K562 (cell line): ENCODE measurements at regions not wholly inside any gene's neighbourhood (a gene's known extent, or its start where the extent isn't known, plus 50 kb on each side); places are given as distances from the start of the nearest gene placed in this dataset.

ENCODE experiments used
- ATAC-seq: fragments of 200-7000 bp; cut with Tn5 transposase; 3 replicates; pipeline ENCODE4 v1.9.1; 2020; ENCODE audit warnings: moderate library complexity
- BruUV-seq: library from RNA; stranded (reverse); fragments of 400-500 nt; replicated peaks from 2 replicates; lab custom pipeline; 2021; lab: Mats Ljungman, UMichigan
- CTCF ChIA-PET: fragments of 300-600 bp; formaldehyde crosslinking; extraction: SDS; loops from one replicate; lab custom pipeline; 2021; ENCODE audit warnings: low intra/inter-chr PET ratio; lab: Yijun Ruan, JAX
- POLR2A ChIA-PET: fragments of 300-600, 350-650 bp; sonication (Branson Sonifier 250); formaldehyde crosslinking; extraction: SDS; loops from one replicate; lab custom pipeline; 2021; ENCODE audit warnings: antibody characterized with exemption, inconsistent platforms; lab: Yijun Ruan, JAX
- DNase-seq, 4 experiments: peaks; one replicate each; pipeline versions ENCODE4 v3.0.0 to v3.0.0-alpha.2; 2011 to 2018; ENCODE audit warnings: low spot score in 3 of 4, mixed read lengths in 3 of 4; ENCODE audit errors: extremely low read depth in 1 of 4
- FAIRE-seq: peaks from 2 replicates; lab custom pipeline; 2011; peaks lifted over from hg19 to GRCh38; lab: Jason Lieb, UNC
- H2AFZ ChIP-seq: 2 replicates; pipeline ENCODE4 v1.6.0; 2011; ENCODE audit warnings: low read depth, low read length, control low read depth, inconsistent platforms
- H3K27ac ChIP-seq: fragments of 200-600 bp; 3 replicates; pipeline ENCODE4 v1.8.0; 2011; ENCODE audit warnings: low read depth, mild to moderate bottlenecking, control low read depth, inconsistent platforms, low read length, moderate library complexity, mixed read lengths; ENCODE audit errors: extremely low read depth
- H3K27me3 ChIP-seq, 2 experiments: fragments of 300-600 bp in 1 of 2; 2 replicates in 1 of 2; 3 replicates in 1 of 2; pipeline versions ENCODE4 v1.6.0 to v1.8.0; 2011; ENCODE audit warnings: inconsistent platforms in 2 of 2, low read length in 2 of 2, mild to moderate bottlenecking in 1 of 2, mixed read lengths in 1 of 2, moderate library complexity in 1 of 2; ENCODE audit not compliant: control insufficient read depth in 2 of 2, insufficient read depth in 2 of 2
- H3K36me3 ChIP-seq: fragments of 300-600 bp; 3 replicates; pipeline ENCODE4 v1.8.0; 2011; ENCODE audit warnings: mild to moderate bottlenecking, low read length, inconsistent platforms; ENCODE audit not compliant: control insufficient read depth, insufficient read depth
- H3K4me1 ChIP-seq, 2 experiments: fragments of 200-600 bp in 1 of 2; replicated peaks in 1 of 2; 2 replicates in 1 of 2; 3 replicates in 1 of 2; pipeline versions ENCODE4 v1.5.1 to v1.8.0; 2011; ENCODE audit warnings: inconsistent platforms in 2 of 2, low read length in 2 of 2, mild to moderate bottlenecking in 1 of 2, mixed read lengths in 1 of 2, moderate library complexity in 1 of 2; ENCODE audit not compliant: control insufficient read depth in 2 of 2, insufficient read depth in 2 of 2
- H3K4me2 ChIP-seq: 2 replicates; pipeline ENCODE4 v1.6.1; 2011; ENCODE audit warnings: low read length, control low read depth, inconsistent platforms, mixed read lengths; ENCODE audit not compliant: insufficient read depth
- H3K4me3 ChIP-seq: fragments of 200-600 bp; sonication (generic), shearing (Covaris generic); 2 replicates; pipeline ENCODE4 v1.5.1; 2016; ENCODE audit warnings: control low read depth, inconsistent platforms
- H3K79me2 ChIP-seq: fragments of 200-600 bp; 3 replicates; pipeline ENCODE4 v1.8.0; 2011; ENCODE audit warnings: low read length, inconsistent platforms; ENCODE audit not compliant: control insufficient read depth, insufficient read depth
- H3K9ac ChIP-seq, 2 experiments: 2 replicates each; pipeline versions ENCODE4 v1.6.0 to v1.6.1; 2011; ENCODE audit warnings: low read depth in 2 of 2, low read length in 2 of 2, control low read depth in 1 of 2, inconsistent platforms in 1 of 2, mild to moderate bottlenecking in 1 of 2, mixed read lengths in 1 of 2; ENCODE audit not compliant: insufficient read depth in 1 of 2
- H3K9me1 ChIP-seq: one replicate; pipeline ENCODE4 v1.6.0; 2011; ENCODE audit warnings: inconsistent platforms, mild to moderate bottlenecking, low read length, moderate library complexity; ENCODE audit not compliant: control insufficient read depth, insufficient read depth
- H3K9me3 ChIP-seq: replicated peaks from 2 replicates; pipeline ENCODE4 v1.5.1; 2011; ENCODE audit warnings: low read depth, low read length, inconsistent platforms; ENCODE audit not compliant: control insufficient read depth, insufficient read depth
- H4K20me1 ChIP-seq: replicated peaks from 2 replicates; pipeline ENCODE4 v1.6.1; 2011; ENCODE audit warnings: low read length, inconsistent platforms, mixed read lengths; ENCODE audit not compliant: control insufficient read depth, insufficient read depth
- ADNP ChIP-seq: fragments of 200-800 bp; sonication (Bioruptor generic); IDR thresholded peaks from 2 replicates; pipeline ENCODE4 v1.6.1; 2016; ENCODE audit warnings: missing genetic modification characterization, missing compliant biosample characterization
- HNRNPUL1 ChIP-seq: fragments of 200-400 bp; formaldehyde crosslinking; IDR thresholded peaks from 2 replicates; pipeline ENCODE4 v1.6.1; 2017; ENCODE audit warnings: low read length
- KDM2B ChIP-seq: fragments of 250-450 bp; sonication (Bioruptor Pico); IDR thresholded peaks from 2 replicates; pipeline ENCODE4 v1.8.0; 2021; ENCODE audit warnings: mild to moderate bottlenecking, moderate library complexity
- U2AF2 ChIP-seq: fragments of 200-400 bp; formaldehyde crosslinking; optimal IDR thresholded peaks from 2 replicates; pipeline ENCODE3; 2017; ENCODE audit warnings: low read depth, mild to moderate bottlenecking, low read length
- ZNF316 ChIP-seq: fragments of 450-650 bp; IDR thresholded peaks from 2 replicates; pipeline ENCODE4 v1.6.1; 2016
- ZNF586 ChIP-seq: fragments of 450-650 bp; formaldehyde crosslinking; conservative IDR thresholded peaks from 2 replicates; pipeline ENCODE4 v1.4.0; 2020; ENCODE audit warnings: mild to moderate bottlenecking, moderate library complexity
- WGBS: fragments of 100-300 bp; shearing (Covaris generic); methylation state at CpG from one replicate; pipeline ENCODE4 v1.1.6; 2016; ENCODE audit warnings: low coverage, mixed read lengths; ENCODE audit not compliant: insufficient coverage; ENCODE audit errors: missing lambda C conversion rate; 5-methylcytosine and 5-hydroxymethylcytosine counted together
- in situ Hi-C: fragments of 300-500 bp; cut with MboI; formaldehyde crosslinking; loops from 4 replicates; pipeline ENCODE4 v1.15.0; 2018; ENCODE audit warnings: inconsistent platforms, mixed read lengths
- intact Hi-C: fragments of 100-400 bp; cut with micrococcal nuclease; formaldehyde crosslinking; loops from 2 replicates; pipeline ENCODE4 v1.14.2; 2022
- TF ChIP-seq, protein P1 (sequence below): sonication (generic); formaldehyde crosslinking; IDR thresholded peaks from 2 replicates; pipeline ENCODE4 v1.8.0; 2022; ENCODE audit warnings: mild to moderate bottlenecking, missing genetic modification reagents
- TF ChIP-seq, protein P2 (sequence below), 2 experiments: fragments of 450-650 bp in 1 of 2; sonication (generic) in 1 of 2; formaldehyde crosslinking in 1 of 2; IDR thresholded peaks; 2 replicates each; pipeline versions ENCODE4 v1.7.1 to v1.9.0; 2016 to 2022; ENCODE audit warnings: inconsistent platforms in 1 of 2, mild to moderate bottlenecking in 1 of 2, missing genetic modification reagents in 1 of 2

DNA sequence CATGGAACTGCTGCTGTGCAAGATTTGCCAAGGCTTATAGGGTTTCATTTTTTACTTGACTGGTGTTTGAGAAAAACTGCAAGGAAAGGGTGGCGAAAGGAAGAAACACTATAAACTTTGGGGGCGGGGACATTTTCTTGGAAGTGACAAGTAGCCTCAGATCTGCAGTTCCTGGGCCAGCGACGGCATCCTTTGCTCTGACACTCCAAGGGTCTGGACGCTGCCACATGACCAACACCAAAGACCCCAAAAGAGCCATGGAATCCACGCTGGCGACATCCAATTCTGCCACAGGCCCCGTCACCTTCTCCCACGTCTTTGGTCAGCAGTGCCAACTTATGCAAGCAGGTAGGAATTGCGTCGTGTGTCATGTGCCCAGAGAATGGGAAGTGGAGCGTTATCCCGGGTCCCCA, 193.4 kb downstream of the PRDM2 start (continued):
- TF ChIP-seq, protein P1, sequence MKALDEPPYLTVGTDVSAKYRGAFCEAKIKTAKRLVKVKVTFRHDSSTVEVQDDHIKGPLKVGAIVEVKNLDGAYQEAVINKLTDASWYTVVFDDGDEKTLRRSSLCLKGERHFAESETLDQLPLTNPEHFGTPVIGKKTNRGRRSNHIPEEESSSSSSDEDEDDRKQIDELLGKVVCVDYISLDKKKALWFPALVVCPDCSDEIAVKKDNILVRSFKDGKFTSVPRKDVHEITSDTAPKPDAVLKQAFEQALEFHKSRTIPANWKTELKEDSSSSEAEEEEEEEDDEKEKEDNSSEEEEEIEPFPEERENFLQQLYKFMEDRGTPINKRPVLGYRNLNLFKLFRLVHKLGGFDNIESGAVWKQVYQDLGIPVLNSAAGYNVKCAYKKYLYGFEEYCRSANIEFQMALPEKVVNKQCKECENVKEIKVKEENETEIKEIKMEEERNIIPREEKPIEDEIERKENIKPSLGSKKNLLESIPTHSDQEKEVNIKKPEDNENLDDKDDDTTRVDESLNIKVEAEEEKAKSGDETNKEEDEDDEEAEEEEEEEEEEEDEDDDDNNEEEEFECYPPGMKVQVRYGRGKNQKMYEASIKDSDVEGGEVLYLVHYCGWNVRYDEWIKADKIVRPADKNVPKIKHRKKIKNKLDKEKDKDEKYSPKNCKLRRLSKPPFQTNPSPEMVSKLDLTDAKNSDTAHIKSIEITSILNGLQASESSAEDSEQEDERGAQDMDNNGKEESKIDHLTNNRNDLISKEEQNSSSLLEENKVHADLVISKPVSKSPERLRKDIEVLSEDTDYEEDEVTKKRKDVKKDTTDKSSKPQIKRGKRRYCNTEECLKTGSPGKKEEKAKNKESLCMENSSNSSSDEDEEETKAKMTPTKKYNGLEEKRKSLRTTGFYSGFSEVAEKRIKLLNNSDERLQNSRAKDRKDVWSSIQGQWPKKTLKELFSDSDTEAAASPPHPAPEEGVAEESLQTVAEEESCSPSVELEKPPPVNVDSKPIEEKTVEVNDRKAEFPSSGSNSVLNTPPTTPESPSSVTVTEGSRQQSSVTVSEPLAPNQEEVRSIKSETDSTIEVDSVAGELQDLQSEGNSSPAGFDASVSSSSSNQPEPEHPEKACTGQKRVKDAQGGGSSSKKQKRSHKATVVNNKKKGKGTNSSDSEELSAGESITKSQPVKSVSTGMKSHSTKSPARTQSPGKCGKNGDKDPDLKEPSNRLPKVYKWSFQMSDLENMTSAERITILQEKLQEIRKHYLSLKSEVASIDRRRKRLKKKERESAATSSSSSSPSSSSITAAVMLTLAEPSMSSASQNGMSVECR (CRISPR knock-in tag): no peak
- TF ChIP-seq ZNF586 (CRISPR knock-in tag) (no peak), ZNF316 (no peak), HNRNPUL1 (no peak), U2AF2 (no peak)

DNA sequence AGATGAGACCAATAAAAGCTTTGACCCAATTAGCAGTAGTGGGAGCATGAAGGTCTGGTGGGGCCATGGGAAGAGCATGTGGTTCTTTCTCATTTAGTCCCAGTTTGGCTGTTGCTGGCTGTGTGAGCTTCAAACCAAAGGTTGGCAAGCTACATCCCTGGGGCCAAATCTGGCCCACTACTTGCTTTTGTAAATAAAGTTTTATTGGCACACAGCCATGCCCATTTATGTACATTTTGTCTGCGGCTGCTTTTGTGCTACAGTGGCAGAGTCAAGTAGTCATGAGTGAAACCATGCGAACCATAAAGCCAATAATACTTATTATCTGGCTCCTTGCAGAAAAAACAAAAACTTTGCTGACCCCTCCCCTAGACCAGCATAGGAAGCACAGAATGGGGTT, 196.9 kb downstream of the PRDM2 start:
- DNase-seq (no peak), FAIRE-seq (no peak), ATAC-seq (no peak)
- no peaks in the 10 kb centered on the region for H3K9me1 ChIP-seq
- no peaks in the 10 kb centered on the region for H3K79me2 ChIP-seq
- no peak for TF ChIP-seq ADNP (tag)
- TF ChIP-seq KDM2B: no peak
- TF ChIP-seq, protein P2, sequence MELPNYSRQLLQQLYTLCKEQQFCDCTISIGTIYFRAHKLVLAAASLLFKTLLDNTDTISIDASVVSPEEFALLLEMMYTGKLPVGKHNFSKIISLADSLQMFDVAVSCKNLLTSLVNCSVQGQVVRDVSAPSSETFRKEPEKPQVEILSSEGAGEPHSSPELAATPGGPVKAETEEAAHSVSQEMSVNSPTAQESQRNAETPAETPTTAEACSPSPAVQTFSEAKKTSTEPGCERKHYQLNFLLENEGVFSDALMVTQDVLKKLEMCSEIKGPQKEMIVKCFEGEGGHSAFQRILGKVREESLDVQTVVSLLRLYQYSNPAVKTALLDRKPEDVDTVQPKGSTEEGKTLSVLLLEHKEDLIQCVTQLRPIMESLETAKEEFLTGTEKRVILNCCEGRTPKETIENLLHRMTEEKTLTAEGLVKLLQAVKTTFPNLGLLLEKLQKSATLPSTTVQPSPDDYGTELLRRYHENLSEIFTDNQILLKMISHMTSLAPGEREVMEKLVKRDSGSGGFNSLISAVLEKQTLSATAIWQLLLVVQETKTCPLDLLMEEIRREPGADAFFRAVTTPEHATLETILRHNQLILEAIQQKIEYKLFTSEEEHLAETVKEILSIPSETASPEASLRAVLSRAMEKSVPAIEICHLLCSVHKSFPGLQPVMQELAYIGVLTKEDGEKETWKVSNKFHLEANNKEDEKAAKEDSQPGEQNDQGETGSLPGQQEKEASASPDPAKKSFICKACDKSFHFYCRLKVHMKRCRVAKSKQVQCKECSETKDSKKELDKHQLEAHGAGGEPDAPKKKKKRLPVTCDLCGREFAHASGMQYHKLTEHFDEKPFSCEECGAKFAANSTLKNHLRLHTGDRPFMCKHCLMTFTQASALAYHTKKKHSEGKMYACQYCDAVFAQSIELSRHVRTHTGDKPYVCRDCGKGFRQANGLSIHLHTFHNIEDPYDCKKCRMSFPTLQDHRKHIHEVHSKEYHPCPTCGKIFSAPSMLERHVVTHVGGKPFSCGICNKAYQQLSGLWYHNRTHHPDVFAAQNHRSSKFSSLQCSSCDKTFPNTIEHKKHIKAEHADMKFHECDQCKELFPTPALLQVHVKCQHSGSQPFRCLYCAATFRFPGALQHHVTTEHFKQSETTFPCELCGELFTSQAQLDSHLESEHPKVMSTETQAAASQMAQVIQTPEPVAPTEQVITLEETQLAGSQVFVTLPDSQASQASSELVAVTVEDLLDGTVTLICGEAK (IDR thresholded peaks at IDR 0.05): peak; percentile 79
- TF ChIP-seq, protein P2 (CRISPR knock-in tag; IDR thresholded peaks at IDR 0.05): 0 out of 2 replicates have a peak, but pooled peaks have one; percentile 38
- H2AFZ ChIP-seq: no peak overlapping the region
- CTCF ChIA-PET: no interaction called here
- no peaks in the 10 kb centered on the region for H3K36me3 ChIP-seq
- POLR2A ChIA-PET: no interaction called here
- H3K4me2 ChIP-seq: no peak overlapping the region
- peaks cover 26 to 39% of the 10 kb centered on the region in 2 experiments for H3K27me3 ChIP-seq
- no peak overlapping the region for H3K4me3 ChIP-seq
- H3K9me3 ChIP-seq: no peaks in the 10 kb centered on the region
- in situ Hi-C loops (no loop called here), intact Hi-C loops (no loop called here)
- peaks cover 0 to 6% of the 10 kb centered on the region in 2 experiments; a peak in 1 of 5 replicates for H3K4me1 ChIP-seq
- H3K9ac ChIP-seq: no peak overlapping the region
- H4K20me1 ChIP-seq: no peaks in the 10 kb centered on the region
- no TSS peak for BruUV-seq
- WGBS: 0% methylated on average over 2 of the region's 2 CpGs
- H3K27ac ChIP-seq: no peak overlapping the region
